ENCODE measurements at regions not wholly inside any gene's neighbourhood (a gene's known extent, or its start where the extent isn't known, plus 50 kb on each side); places are given as distances from the start of the nearest gene placed in this dataset.

DNA sequence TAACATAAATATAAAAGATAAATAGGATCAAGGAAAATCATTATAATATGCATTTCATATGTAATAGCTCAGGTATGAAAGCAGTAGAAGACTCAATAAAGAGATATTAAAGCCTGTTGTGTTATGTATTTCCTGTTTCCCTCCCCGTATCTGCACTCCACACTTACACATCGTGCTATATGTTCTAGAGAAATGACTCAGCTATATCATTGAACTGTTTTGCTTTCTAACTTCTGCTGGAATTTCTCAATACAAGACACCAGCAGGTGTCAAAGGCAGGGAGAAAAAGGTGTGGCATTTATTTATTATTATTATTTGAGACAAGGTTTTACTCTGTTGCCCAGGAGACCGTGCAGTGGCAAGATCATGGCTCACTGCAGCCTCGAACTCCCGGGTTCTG, 842.8 kb upstream of the CNTN5 start:
- TF ChIP-seq, protein P1, sequence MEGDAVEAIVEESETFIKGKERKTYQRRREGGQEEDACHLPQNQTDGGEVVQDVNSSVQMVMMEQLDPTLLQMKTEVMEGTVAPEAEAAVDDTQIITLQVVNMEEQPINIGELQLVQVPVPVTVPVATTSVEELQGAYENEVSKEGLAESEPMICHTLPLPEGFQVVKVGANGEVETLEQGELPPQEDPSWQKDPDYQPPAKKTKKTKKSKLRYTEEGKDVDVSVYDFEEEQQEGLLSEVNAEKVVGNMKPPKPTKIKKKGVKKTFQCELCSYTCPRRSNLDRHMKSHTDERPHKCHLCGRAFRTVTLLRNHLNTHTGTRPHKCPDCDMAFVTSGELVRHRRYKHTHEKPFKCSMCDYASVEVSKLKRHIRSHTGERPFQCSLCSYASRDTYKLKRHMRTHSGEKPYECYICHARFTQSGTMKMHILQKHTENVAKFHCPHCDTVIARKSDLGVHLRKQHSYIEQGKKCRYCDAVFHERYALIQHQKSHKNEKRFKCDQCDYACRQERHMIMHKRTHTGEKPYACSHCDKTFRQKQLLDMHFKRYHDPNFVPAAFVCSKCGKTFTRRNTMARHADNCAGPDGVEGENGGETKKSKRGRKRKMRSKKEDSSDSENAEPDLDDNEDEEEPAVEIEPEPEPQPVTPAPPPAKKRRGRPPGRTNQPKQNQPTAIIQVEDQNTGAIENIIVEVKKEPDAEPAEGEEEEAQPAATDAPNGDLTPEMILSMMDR (IDR thresholded peaks at IDR 0.05), result no peak
- TF ChIP-seq POLR2AphosphoS5 (IDR thresholded peaks at IDR 0.05), result no peak
- no peak for TF ChIP-seq POLR2A (IDR thresholded peaks at IDR 0.05)
- no peak for TF ChIP-seq EP300 (IDR thresholded peaks at IDR 0.05; ENCODE audit: low read depth)
